GM19351 (cell line): ENCODE measurements at regions not wholly inside any gene's neighbourhood (a gene's known extent, or its start where the extent isn't known, plus 50 kb on each side); places are given as distances from the start of the nearest gene placed in this dataset.

Source experiments
- ATAC-seq: cut with Tn5 transposase; IDR thresholded peaks from one replicate; pipeline ENCODE4 v1.9.1; 2021; ENCODE audit warnings: mild to moderate bottlenecking, moderate library complexity; ENCODE audit not compliant: unreplicated experiment

GRCh38 chr2:173664513-173664910 lies 300.7 kb downstream of the SP3 start:
- ATAC-seq: no peak

DNA sequence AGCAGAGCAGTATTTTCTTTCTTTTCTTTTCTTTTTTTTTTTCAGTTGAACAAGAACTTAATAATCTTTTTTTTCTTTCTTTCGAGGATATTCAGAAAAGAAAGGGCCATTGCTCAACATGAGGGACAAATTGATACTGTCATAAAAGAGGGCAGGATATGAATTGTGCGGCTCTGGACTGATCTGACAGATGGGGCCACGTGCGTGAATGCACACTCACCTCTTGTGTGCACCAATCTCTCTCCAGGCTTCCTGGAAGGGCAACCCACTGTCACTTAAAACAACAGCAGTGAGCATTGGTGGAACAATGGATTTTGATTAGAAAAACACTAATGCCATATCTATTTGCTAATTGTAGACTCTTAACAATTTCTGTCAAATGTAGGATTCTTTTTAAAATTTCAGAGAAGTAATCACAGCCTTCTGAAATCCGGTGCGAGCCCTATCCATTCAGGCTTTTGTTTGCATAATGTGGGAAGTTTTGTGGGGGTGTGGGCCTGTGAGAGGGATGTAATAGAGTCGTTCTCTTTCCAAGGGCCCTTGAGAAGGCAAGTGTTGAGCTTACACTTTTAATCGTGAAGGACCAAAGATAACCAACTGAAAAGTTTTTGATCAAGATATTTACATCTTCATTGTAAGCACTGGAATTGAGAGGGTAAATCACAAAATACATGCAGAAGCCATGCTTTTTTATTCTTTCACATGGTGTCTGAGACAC lies 298.8 kb downstream of the SP3 start:
- no peak for ATAC-seq

DNA sequence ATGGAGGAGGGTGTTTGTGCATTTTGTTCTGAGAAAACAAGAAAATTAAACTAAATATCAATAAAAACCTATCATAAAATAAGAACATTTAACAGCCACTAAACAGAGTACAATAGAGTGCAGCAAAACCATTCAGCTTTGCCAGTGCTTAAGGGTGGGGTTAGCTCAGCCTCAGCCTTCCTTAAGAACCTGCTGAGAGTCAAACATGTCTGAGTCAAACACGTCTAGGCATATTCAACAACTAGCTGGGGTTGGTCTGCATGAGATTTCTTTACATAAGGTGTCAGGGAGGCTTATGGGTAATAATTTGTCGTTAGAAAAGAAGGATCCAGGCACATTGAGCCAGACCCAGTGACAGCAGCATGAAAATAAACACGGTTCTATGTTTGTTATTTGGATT lies 298.2 kb downstream of the SP3 start:
- no peak for ATAC-seq

- no peak for ATAC-seq
These were observed 297.8 kb downstream of the SP3 start for GRCh38 chr2:173667415-173667814.

- no peak for ATAC-seq
These were observed 295.8 kb downstream of the SP3 start for GRCh38 chr2:173669271-173669853.

DNA sequence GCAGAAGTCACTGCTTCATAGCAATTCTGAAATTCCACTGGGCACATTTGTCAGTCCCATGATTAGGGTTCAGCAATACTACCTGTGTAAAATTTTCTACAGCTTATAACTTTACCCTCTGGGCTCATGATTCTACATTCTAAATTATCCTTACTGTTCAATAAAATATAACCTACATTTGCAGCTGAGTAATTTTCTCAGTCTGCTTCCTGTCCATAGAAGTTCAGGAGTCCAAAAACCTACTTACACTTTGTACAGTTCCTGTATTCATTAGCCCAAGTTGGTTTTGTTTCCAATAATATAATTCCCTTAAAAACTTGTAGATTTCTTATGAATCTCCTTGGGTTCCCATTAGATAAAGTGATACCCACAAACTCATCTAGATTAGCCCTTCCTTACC lies 295.3 kb downstream of the SP3 start:
- no peak for ATAC-seq

- no peak for ATAC-seq
These were observed 292.4 kb downstream of the SP3 start for GRCh38 chr2:173672573-173673340.

GRCh38 chr2:173673640-173674039 lies 291.5 kb downstream of the SP3 start:
- no peak for ATAC-seq

- no peak for ATAC-seq
These were observed 288.5 kb downstream of the SP3 start for GRCh38 chr2:173676647-173677046.

DNA sequence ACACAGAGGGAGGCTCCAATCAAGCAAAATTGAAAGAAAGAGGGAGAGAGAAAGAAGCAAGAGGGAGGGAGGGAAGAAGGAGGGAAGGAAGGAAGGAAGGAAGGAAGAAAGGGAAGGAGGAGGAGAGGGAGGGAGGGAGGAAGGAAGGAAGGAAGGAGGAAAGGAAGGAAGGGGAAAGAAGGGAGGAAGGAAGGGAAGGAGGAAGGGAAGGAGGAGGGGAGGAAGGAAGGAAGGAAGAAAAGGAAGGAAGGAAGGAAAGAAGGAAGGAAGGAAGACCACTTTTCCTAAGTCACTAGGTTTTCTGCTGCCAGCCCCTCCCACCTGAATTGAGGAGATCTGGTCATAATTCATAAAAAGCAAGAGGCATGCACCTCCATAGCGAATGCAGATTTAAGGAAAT lies 287.0 kb downstream of the SP3 start:
- no peak for ATAC-seq

- ATAC-seq: no peak
These were observed 284.6 kb downstream of the SP3 start for GRCh38 chr2:173680574-173680973.

- no peak for ATAC-seq
These were observed 283.1 kb downstream of the SP3 start for GRCh38 chr2:173681881-173682650.

- no peak for ATAC-seq
These were observed 280.2 kb downstream of the SP3 start for GRCh38 chr2:173684896-173685459.

GRCh38 chr2:173690349-173690748 lies 274.8 kb downstream of the SP3 start:
- no peak for ATAC-seq

GRCh38 chr2:173692068-173692467 lies 273.1 kb downstream of the SP3 start:
- no peak for ATAC-seq

- ATAC-seq: no peak
These were observed 272.1 kb downstream of the SP3 start for GRCh38 chr2:173693044-173693589.

DNA sequence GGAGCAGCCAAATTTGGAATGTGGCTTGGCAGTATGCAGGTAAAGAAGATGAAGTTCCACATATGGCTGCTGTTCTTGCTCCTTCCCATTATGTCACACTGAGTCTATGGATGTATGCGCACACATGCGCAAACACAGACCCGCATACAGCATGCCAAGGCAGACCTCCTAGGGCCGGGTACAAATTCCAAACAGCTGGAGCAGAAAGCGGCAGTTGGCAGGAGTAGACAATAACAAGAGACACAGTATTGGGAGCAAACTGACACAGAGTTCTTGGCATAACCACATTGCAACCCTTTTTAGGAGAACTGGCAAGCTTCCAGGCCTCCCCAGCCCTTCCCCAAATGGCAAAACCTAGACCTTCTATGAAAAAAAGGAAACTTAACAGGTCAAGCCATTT lies 268.9 kb downstream of the SP3 start:
- no peak for ATAC-seq

DNA sequence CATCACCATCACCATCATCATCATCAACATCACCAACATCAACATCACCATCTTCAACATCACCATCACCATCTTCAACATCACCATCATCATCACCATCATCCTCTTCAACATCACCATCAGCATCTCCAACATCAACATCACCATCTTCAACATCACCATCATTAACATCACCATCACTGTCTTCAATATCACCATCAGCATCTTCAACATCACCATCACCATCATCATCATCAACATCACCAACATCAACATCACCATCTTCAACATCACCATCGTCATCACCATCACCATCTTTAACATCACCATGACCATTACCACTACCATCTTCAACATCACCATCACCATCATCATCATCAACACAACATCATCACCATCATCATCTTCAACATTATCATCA lies 267.2 kb downstream of the SP3 start:
- ATAC-seq: no peak

GRCh38 chr2:173705656-173706055 lies 259.5 kb downstream of the SP3 start:
- no peak for ATAC-seq

GRCh38 chr2:173706936-173707335 lies 258.2 kb downstream of the SP3 start:
- no peak for ATAC-seq

- ATAC-seq: no peak
These were observed 256.4 kb downstream of the SP3 start for GRCh38 chr2:173708806-173709205.
